HG02588 (cell line): ENCODE measurements at regions not wholly inside any gene's neighbourhood (a gene's known extent, or its start where the extent isn't known, plus 50 kb on each side); places are given as distances from the start of the nearest gene placed in this dataset.

Experiments
- ATAC-seq: cut with Tn5 transposase; IDR thresholded peaks from one replicate; pipeline ENCODE4 v1.9.1; 2021; ENCODE audit warnings: mild to moderate bottlenecking, moderate library complexity; ENCODE audit not compliant: unreplicated experiment

- ATAC-seq: no peak
Observed at GRCh38 chr1:163257763-163258162, 55.0 kb upstream of the RGS5 start.

GRCh38 chr1:163258181-163258580 lies 55.5 kb upstream of the RGS5 start:
- ATAC-seq: no peak

GRCh38 chr1:163263818-163264655 lies 57.7 kb upstream of the NUF2 start:
- peak; percentile 76 for ATAC-seq

- no peak for ATAC-seq
Observed at GRCh38 chr1:163265547-163265946, 56.2 kb upstream of the NUF2 start.

- no peak for ATAC-seq
Observed at GRCh38 chr1:163267962-163268361, 53.8 kb upstream of the NUF2 start.

- ATAC-seq: no peak
Observed at GRCh38 chr1:163271535-163271934, 50.2 kb upstream of the NUF2 start.
